BJ (cell line): ENCODE measurements at regions not wholly inside any gene's neighbourhood (a gene's known extent, or its start where the extent isn't known, plus 50 kb on each side); places are given as distances from the start of the nearest gene placed in this dataset.

Experiments used
- CTCF ChIA-PET: fragments of 350-600 bp; formaldehyde crosslinking; extraction: SDS; loops from one replicate; lab custom pipeline; 2021; ENCODE audit warnings: antibody characterized with exemption, inconsistent platforms; lab: Yijun Ruan, JAX
- POLR2A ChIA-PET: fragments of 300-600 bp; sonication (Branson Sonifier 250); formaldehyde crosslinking; extraction: SDS; loops from one replicate; lab custom pipeline; 2021; ENCODE audit warnings: antibody characterized with exemption; lab: Charles Lee
- DNase-seq: peaks from one replicate; pipeline ENCODE4 v3.0.0-alpha.2; 2011; ENCODE audit warnings: low read depth
- H3K27me3 ChIP-seq: 2 replicates; pipeline ENCODE4 v1.6.0; 2011; ENCODE audit warnings: low read length; ENCODE audit not compliant: control insufficient read depth, insufficient read depth
- H3K36me3 ChIP-seq: 2 replicates; pipeline ENCODE4 v1.5.1; 2011; ENCODE audit warnings: low read length; ENCODE audit not compliant: control insufficient read depth, insufficient read depth
- H3K4me3 ChIP-seq: 2 replicates; pipeline ENCODE4 v1.5.1; 2011; ENCODE audit warnings: low read depth, mild to moderate bottlenecking, control low read depth, low read length
- CTCF ChIP-seq: IDR thresholded peaks from 2 replicates; pipeline ENCODE4 v1.5.1; 2011; ENCODE audit warnings: low read depth, mild to moderate bottlenecking, control low read depth, inconsistent platforms, low read length, moderate library complexity; ENCODE audit not compliant: insufficient read depth

- no peaks in the 10 kb centered on the region for H3K27me3 ChIP-seq
- no peak for DNase-seq
- POLR2A ChIA-PET: no interaction called here
- no peak for TF ChIP-seq CTCF
- no peaks in the 10 kb centered on the region for H3K36me3 ChIP-seq
- H3K4me3 ChIP-seq: no peak overlapping the region
- CTCF ChIA-PET: no interaction called here
These were observed 99.7 kb downstream of the GMNC start for GRCh38 chr3:190762801-190763200.

DNA sequence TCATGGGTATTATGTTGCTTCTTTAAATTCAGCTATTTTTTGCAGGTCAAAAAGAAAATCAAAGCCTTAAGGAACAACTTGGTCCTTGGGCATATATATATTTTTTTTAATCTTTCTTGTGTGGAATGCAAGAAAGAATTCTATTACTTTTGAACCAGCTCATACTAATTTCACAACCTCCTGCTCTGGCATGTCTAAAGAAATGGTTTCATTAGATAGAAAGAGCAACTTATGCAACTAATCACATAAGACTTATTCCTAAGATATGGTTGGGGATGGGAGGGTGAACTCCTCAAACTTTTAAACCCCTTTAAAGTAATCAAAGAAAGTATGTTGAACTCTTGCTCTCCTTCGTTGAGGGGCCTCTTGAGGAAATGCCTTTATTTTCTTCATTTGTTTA, 114.9 kb downstream of the GMNC start:
- no peak for DNase-seq
- no peaks in the 10 kb centered on the region for H3K27me3 ChIP-seq
- H3K36me3 ChIP-seq: no peaks in the 10 kb centered on the region
- CTCF ChIA-PET: interaction anchor here (0.7 to 1.2 kb wide), 2 partner anchors 18 to 26 kb away, joined by 3 read pairs; no protein-coding TSS in a partner anchor
- H3K4me3 ChIP-seq: no peak overlapping the region
- POLR2A ChIA-PET: no interaction called here
- no peak for TF ChIP-seq CTCF

DNA sequence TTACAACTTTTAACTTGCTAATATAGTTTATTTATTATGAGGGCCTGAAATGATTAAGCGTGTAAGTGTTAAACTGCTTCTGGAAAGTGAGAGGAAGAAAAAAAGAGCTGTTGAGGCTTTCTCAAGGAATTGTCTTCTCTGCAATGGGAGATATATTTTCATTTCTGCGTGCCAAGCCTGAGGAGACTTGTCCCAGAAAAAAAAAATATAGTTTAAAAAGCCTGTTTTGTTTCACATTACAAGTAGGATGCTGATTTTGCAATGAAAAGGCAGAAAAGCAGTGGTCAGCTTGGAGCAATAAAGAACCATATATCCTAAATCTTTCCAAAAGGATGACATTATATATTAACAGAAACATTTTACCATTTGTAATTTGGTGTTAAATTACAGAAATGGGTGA, 115.5 kb downstream of the GMNC start:
- ChIA-PET POLR2A (no interaction called here), CTCF (interaction anchor here (0.7 to 1.2 kb wide), 2 partner anchors 17 to 26 kb away, joined by 3 read pairs; no protein-coding TSS in a partner anchor)
- Histone ChIP-seq H3K4me3 (no peak overlapping the region), H3K36me3 (no peaks in the 10 kb centered on the region), H3K27me3 (no peaks in the 10 kb centered on the region)
- DNase-seq: no peak
- no peak for TF ChIP-seq CTCF

GRCh38 chr3:190746531-190746930, 116.0 kb downstream of the GMNC start:
- Histone ChIP-seq H3K4me3 (no peak overlapping the region), H3K27me3 (no peaks in the 10 kb centered on the region), H3K36me3 (no peaks in the 10 kb centered on the region)
- DNase-seq: no peak
- ChIA-PET POLR2A (no interaction called here), CTCF (interaction anchor here (1.2 kb wide), 1 partner anchor 17 kb away, joined by 3 read pairs; no protein-coding TSS in a partner anchor)
- no peak for TF ChIP-seq CTCF

DNA sequence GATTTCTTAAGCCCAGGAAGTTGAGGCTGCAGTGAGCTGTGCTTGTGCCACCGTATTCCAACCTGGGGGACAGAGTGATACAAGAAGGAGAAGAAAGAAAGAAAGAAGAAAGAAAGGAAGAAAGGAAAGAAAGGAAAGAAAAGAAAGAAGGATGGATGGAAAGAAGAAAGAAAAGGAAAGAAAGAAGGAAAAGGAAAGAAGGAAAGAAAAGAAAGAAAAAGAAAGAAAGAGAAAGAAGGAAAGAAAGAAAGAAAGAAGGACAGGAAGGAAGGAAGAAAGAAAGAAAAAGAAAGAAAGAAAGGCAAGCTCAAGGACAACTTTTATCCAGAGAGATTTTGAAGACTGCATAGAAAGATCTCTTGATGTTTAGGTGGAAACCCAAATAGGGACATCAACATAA, 120.7 kb downstream of the GMNC start:
- Histone ChIP-seq H3K4me3 (no peak overlapping the region), H3K36me3 (no peaks in the 10 kb centered on the region), H3K27me3 (no peaks in the 10 kb centered on the region)
- DNase-seq: no peak
- no peak for TF ChIP-seq CTCF
- ChIA-PET POLR2A (no interaction called here), CTCF (no interaction called here)
